ENCODE measurements at regions not wholly inside any gene's neighbourhood (a gene's known extent, or its start where the extent isn't known, plus 50 kb on each side); places are given as distances from the start of the nearest gene placed in this dataset.
A peak's percentile ranks its signal among the peaks of the same experiment; 100 is the strongest.

GRCh38 chr4:17138847-17139246, 240.4 kb upstream of the LDB2 start:
- Histone ChIP-seq H3K27me3 (replicated peaks; ENCODE audit: control insufficient read depth, insufficient read depth, low read length) (no peaks in the 10 kb centered on the region), H3K36me3 (ENCODE audit: control insufficient read depth, insufficient read depth, low read length, severe bottlenecking) (no peaks in the 10 kb centered on the region), H3K9me3 (ENCODE audit: control insufficient read depth, low read length) (peaks cover 30% of the 10 kb centered on the region), H3K9ac (ENCODE audit: low read length) (no peak overlapping the region), H3K4me3 (ENCODE audit: low read length) (no peak overlapping the region), H3K4me1 (ENCODE audit: control insufficient read depth, insufficient read depth, low read length) (peaks cover 8% of the 10 kb centered on the region)
- DNase-seq (ENCODE audit: low read depth) = no peak

DNA sequence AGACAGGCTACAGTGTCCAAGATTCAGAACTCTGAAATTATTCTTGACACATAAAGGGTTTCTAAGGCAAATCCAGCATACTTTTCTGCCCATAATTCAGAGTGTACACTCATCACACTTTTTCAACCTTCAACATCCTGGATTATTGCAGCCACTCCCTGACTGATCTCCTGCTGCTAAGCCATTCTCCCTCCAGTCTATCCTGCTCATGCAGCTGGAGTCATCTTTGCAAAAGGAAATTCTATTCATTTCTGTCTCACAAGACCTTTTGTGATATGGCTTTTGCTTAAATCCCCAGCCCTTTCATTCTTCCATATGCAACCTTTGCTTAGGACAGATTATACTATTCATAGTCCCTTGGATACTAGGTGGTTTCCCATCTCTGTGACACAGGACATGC, 236.1 kb upstream of the LDB2 start:
- peaks cover 16% of the 10 kb centered on the region for H3K9me3 ChIP-seq (ENCODE audit: control insufficient read depth, low read length)
- DNase-seq (ENCODE audit: low read depth) = no peak
- H3K4me3 ChIP-seq (ENCODE audit: low read length) = no peak overlapping the region
- no peaks in the 10 kb centered on the region for H3K4me1 ChIP-seq (ENCODE audit: control insufficient read depth, insufficient read depth, low read length)
- H3K9ac ChIP-seq (ENCODE audit: low read length) = no peak overlapping the region
- no peaks in the 10 kb centered on the region for H3K36me3 ChIP-seq (ENCODE audit: control insufficient read depth, insufficient read depth, low read length, severe bottlenecking)
- H3K27me3 ChIP-seq (replicated peaks; ENCODE audit: control insufficient read depth, insufficient read depth, low read length) = no peaks in the 10 kb centered on the region

DNA sequence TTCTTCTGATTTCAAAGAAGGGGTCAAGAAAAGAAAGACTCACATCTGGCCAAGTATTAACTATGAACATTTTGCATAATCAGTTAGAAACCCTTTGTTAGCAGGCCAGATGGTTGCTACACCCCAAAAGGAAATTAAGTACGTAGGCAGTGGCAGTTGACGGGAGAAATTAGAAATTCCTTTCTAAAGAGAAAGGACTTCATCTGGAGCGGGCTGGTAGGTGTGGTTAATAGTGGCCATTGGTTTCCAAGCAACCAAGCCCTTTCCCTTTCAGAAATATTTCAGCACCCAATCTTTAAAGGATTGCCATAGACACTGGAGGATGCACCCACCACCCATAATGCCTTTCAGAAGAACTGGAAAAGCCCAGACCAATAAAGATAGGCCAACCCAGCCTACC, 235.7 kb upstream of the LDB2 start:
- no peaks in the 10 kb centered on the region for H3K27me3 ChIP-seq (replicated peaks; ENCODE audit: control insufficient read depth, insufficient read depth, low read length)
- no peak overlapping the region for H3K9ac ChIP-seq (ENCODE audit: low read length)
- H3K36me3 ChIP-seq (ENCODE audit: control insufficient read depth, insufficient read depth, low read length, severe bottlenecking) = no peaks in the 10 kb centered on the region

GRCh38 chr4:17132226-17132625, 233.8 kb upstream of the LDB2 start:
- no peaks in the 10 kb centered on the region for H3K36me3 ChIP-seq (ENCODE audit: control insufficient read depth, insufficient read depth, low read length, severe bottlenecking)
- H3K9ac ChIP-seq (ENCODE audit: low read length) = no peak overlapping the region
- H3K4me3 ChIP-seq (ENCODE audit: low read length) = no peak overlapping the region
- no peaks in the 10 kb centered on the region for H3K27me3 ChIP-seq (replicated peaks; ENCODE audit: control insufficient read depth, insufficient read depth, low read length)
- H3K9me3 ChIP-seq (ENCODE audit: control insufficient read depth, low read length) = no peaks in the 10 kb centered on the region
- H3K4me1 ChIP-seq (ENCODE audit: control insufficient read depth, insufficient read depth, low read length) = peaks cover 10% of the 10 kb centered on the region
- DNase-seq (ENCODE audit: low read depth) = no peak

More for the DNA sequence above, 235.7 kb upstream of the LDB2 start:
- no peak overlapping the region for H3K4me3 ChIP-seq (ENCODE audit: low read length)
- DNase-seq (ENCODE audit: low read depth) = no peak
- peaks cover 12% of the 10 kb centered on the region for H3K9me3 ChIP-seq (ENCODE audit: control insufficient read depth, low read length)
- no peaks in the 10 kb centered on the region for H3K4me1 ChIP-seq (ENCODE audit: control insufficient read depth, insufficient read depth, low read length)

- no peaks in the 10 kb centered on the region for H3K36me3 ChIP-seq (ENCODE audit: control insufficient read depth, insufficient read depth, low read length, severe bottlenecking)
- DNase-seq (ENCODE audit: low read depth) = peak; percentile 53
- no peaks in the 10 kb centered on the region for H3K27me3 ChIP-seq (replicated peaks; ENCODE audit: control insufficient read depth, insufficient read depth, low read length)
- no peaks in the 10 kb centered on the region for H3K9me3 ChIP-seq (ENCODE audit: control insufficient read depth, low read length)
- H3K4me3 ChIP-seq (ENCODE audit: low read length) = no peak overlapping the region
- no peak overlapping the region for H3K9ac ChIP-seq (ENCODE audit: low read length)
- peaks cover 10% of the 10 kb centered on the region for H3K4me1 ChIP-seq (ENCODE audit: control insufficient read depth, insufficient read depth, low read length)
Measured at GRCh38 chr4:17128268-17128667, 229.8 kb upstream of the LDB2 start.

DNA sequence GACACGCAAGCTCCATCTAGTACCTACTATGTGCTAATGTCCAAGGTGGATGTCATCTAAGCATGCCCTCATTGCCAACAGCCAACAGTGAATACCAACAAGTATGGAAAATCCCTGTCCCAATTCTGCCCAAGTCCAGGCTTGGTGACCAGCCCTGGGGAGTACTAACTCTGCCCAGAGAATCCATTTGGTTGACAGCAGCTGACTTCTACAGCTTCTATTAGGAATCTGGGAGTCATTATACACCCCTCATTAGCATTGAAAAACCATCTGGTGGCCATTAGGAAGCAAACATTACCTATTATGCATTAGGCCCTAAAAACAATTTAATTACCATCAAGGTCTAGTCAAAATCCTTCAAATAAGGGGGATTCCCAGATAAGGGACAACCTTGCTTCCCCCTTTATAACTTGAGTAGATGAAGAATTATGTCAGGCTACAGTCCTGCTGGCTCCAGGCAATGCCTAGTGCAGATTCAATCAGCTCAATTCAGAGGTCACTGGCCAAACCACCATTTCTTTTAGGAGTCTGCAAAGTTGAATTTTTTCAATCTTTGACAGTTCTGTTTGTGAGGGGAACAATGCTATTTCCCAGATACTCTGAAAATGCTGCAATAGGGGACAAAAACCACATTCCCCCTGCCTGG, 228.0 kb upstream of the LDB2 start:
- no peaks in the 10 kb centered on the region for H3K36me3 ChIP-seq (ENCODE audit: control insufficient read depth, insufficient read depth, low read length, severe bottlenecking)
- H3K27me3 ChIP-seq (replicated peaks; ENCODE audit: control insufficient read depth, insufficient read depth, low read length) = no peaks in the 10 kb centered on the region
- no peak overlapping the region for H3K4me3 ChIP-seq (ENCODE audit: low read length)
- peaks cover 10% of the 10 kb centered on the region for H3K4me1 ChIP-seq (ENCODE audit: control insufficient read depth, insufficient read depth, low read length)
- peaks cover under 1% of the 10 kb centered on the region for H3K9me3 ChIP-seq (ENCODE audit: control insufficient read depth, low read length)
- no peak for DNase-seq (ENCODE audit: low read depth)
- H3K9ac ChIP-seq (ENCODE audit: low read length) = no peak overlapping the region

DNA sequence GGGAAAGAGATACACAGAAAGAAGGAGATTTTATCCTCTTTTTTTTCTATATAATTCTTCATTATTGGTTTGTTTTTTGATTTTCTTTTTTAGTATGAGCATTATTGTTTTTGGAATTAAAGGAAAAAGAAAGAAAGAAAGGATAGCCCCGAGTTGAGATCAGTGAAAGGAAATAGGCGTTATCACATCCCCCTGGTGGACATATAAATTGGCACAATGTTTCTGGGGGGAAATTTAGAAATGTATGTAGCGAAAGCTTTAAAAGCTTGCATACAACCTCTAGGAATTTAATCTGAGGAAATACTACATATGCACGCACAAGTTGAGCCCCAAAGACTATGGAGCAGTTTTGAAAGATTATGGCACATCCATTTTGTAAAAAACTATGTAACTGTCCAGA, 226.3 kb upstream of the LDB2 start:
- Histone ChIP-seq H3K4me1 (ENCODE audit: control insufficient read depth, insufficient read depth, low read length) (peaks cover 10% of the 10 kb centered on the region), H3K4me3 (ENCODE audit: low read length) (no peak overlapping the region), H3K36me3 (ENCODE audit: control insufficient read depth, insufficient read depth, low read length, severe bottlenecking) (no peaks in the 10 kb centered on the region), H3K27me3 (replicated peaks; ENCODE audit: control insufficient read depth, insufficient read depth, low read length) (no peaks in the 10 kb centered on the region), H3K9ac (ENCODE audit: low read length) (no peak overlapping the region), H3K9me3 (ENCODE audit: control insufficient read depth, low read length) (peaks cover 13% of the 10 kb centered on the region)
- DNase-seq (ENCODE audit: low read depth) = no peak

DNA sequence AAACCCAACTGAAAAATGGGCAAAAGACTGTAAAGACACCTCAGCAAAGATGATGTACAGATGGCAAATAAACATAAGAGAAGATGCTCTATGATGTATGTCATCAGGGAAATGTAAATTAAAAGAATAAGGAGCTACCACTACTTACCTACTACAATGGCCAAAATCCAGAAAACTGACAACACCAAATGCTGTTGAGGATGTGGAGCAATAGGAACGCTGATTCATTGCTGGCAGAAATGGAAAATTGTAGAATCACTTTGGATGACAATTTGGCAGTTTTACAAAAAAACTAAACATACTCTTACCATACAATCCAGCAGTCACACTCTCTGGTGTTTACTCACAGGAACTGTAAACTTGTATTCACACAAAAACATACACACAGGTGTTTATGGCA, 222.3 kb upstream of the LDB2 start:
- Histone ChIP-seq H3K4me3 (ENCODE audit: low read length) (no peak overlapping the region), H3K36me3 (ENCODE audit: control insufficient read depth, insufficient read depth, low read length, severe bottlenecking) (no peaks in the 10 kb centered on the region), H3K9me3 (ENCODE audit: control insufficient read depth, low read length) (peaks cover 13% of the 10 kb centered on the region), H3K27me3 (replicated peaks; ENCODE audit: control insufficient read depth, insufficient read depth, low read length) (no peaks in the 10 kb centered on the region), H3K4me1 (ENCODE audit: control insufficient read depth, insufficient read depth, low read length) (no peaks in the 10 kb centered on the region), H3K9ac (ENCODE audit: low read length) (no peak overlapping the region)
- no peak for DNase-seq (ENCODE audit: low read depth)

- no peak overlapping the region for H3K9ac ChIP-seq (ENCODE audit: low read length)
- peaks cover 13% of the 10 kb centered on the region for H3K9me3 ChIP-seq (ENCODE audit: control insufficient read depth, low read length)
- no peak overlapping the region for H3K4me3 ChIP-seq (ENCODE audit: low read length)
- DNase-seq (ENCODE audit: low read depth) = no peak
- H3K27me3 ChIP-seq (replicated peaks; ENCODE audit: control insufficient read depth, insufficient read depth, low read length) = no peaks in the 10 kb centered on the region
- no peaks in the 10 kb centered on the region for H3K4me1 ChIP-seq (ENCODE audit: control insufficient read depth, insufficient read depth, low read length)
- no peaks in the 10 kb centered on the region for H3K36me3 ChIP-seq (ENCODE audit: control insufficient read depth, insufficient read depth, low read length, severe bottlenecking)
Measured at GRCh38 chr4:17117746-17118145, 219.3 kb upstream of the LDB2 start.

DNA sequence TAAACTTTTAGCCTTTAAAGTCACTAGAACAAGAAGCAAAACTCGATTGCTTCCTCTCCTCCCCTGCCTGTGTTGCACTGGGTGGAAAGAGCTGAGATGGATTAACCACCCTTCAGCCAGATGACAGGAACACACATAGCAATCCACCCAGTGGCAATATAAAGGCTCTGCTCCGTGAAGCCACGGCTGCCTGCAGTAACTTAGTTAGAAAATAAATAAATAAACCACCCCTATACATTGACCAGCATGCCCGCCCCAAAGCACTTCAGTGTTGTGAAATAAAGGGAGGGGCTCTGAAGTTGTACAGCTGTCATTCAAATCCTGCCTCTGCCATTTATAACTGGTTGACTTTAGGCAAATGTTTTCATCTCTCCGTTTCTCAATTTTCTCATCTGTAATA, 217.1 kb upstream of the LDB2 start:
- Histone ChIP-seq H3K27me3 (replicated peaks; ENCODE audit: control insufficient read depth, insufficient read depth, low read length) (no peaks in the 10 kb centered on the region), H3K9ac (ENCODE audit: low read length) (no peak overlapping the region)

DNA sequence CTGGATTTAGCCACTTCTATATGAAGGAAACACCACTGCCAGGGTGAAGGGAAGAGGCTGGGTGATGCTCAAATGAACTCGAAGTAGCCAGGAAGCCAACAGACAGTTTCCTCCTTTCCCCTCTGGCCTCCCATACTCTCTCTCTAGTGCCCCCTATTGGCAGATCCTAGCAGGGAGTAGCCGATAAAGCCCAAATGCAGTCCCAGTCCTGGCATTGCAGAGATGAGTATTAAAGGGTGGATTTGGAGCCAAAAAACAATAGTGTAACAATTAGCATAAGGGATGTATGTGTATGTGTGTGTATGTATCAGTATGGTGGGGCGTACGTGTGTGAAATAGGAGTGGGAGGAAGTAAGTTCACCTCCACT, 213.8 kb upstream of the LDB2 start:
- no peak overlapping the region for H3K9ac ChIP-seq (ENCODE audit: low read length)
- no peaks in the 10 kb centered on the region for H3K36me3 ChIP-seq (ENCODE audit: control insufficient read depth, insufficient read depth, low read length, severe bottlenecking)
- no peak overlapping the region for H3K4me3 ChIP-seq (ENCODE audit: low read length)
- no peaks in the 10 kb centered on the region for H3K27me3 ChIP-seq (replicated peaks; ENCODE audit: control insufficient read depth, insufficient read depth, low read length)
- DNase-seq (ENCODE audit: low read depth) = no peak
- H3K4me1 ChIP-seq (ENCODE audit: control insufficient read depth, insufficient read depth, low read length) = peaks cover 12% of the 10 kb centered on the region
- H3K9me3 ChIP-seq (ENCODE audit: control insufficient read depth, low read length) = no peaks in the 10 kb centered on the region

More for the DNA sequence above, 217.1 kb upstream of the LDB2 start:
- no peaks in the 10 kb centered on the region for H3K36me3 ChIP-seq (ENCODE audit: control insufficient read depth, insufficient read depth, low read length, severe bottlenecking)
- no peak for DNase-seq (ENCODE audit: low read depth)
- no peak overlapping the region for H3K4me3 ChIP-seq (ENCODE audit: low read length)
- peaks cover 8% of the 10 kb centered on the region for H3K4me1 ChIP-seq (ENCODE audit: control insufficient read depth, insufficient read depth, low read length)
- H3K9me3 ChIP-seq (ENCODE audit: control insufficient read depth, low read length) = peaks cover 4% of the 10 kb centered on the region

DNA sequence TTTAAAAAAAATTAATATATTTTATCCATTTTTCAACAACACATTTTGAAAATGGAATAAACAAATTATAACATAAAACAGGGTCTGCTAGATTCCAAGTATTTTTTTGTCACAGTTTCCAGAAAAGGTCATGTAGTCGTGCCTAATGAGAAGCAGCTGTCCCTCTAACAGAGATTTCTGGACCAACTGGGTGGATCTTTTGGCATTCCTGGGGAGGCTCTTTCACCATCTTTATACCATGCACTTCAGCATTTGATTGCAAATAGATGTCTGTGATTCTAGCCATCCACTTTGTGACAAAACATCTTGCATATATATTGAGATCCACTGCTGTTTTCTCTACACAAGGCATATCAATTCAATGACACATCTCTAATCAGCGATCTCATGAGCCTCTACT, 210.7 kb upstream of the LDB2 start:
- H3K9me3 ChIP-seq (ENCODE audit: control insufficient read depth, low read length) = no peaks in the 10 kb centered on the region
- peaks cover 12% of the 10 kb centered on the region for H3K4me1 ChIP-seq (ENCODE audit: control insufficient read depth, insufficient read depth, low read length)
- no peak overlapping the region for H3K4me3 ChIP-seq (ENCODE audit: low read length)
- DNase-seq (ENCODE audit: low read depth) = peak; percentile 45
- H3K27me3 ChIP-seq (replicated peaks; ENCODE audit: control insufficient read depth, insufficient read depth, low read length) = no peaks in the 10 kb centered on the region
- no peak overlapping the region for H3K9ac ChIP-seq (ENCODE audit: low read length)
- H3K36me3 ChIP-seq (ENCODE audit: control insufficient read depth, insufficient read depth, low read length, severe bottlenecking) = no peaks in the 10 kb centered on the region
